ENCODE measurements at regions not wholly inside any gene's neighbourhood (a gene's known extent, or its start where the extent isn't known, plus 50 kb on each side); places are given as distances from the start of the nearest gene placed in this dataset.
A peak's percentile ranks its signal among the peaks of the same experiment; 100 is the strongest.
"Not testable (repeated sequence)": the region's sequence is repeated elsewhere in the genome, so short reads cannot be mapped to it uniquely, and the experiment has no call there.

- no peak for TF ChIP-seq CTCF (conservative IDR thresholded peaks at IDR 0.05; ENCODE audit: control insufficient read depth, insufficient read depth, low read depth, low read length)
- H3K4me3 ChIP-seq (ENCODE audit: control insufficient read depth, low read depth, low read length) = no peak overlapping the region
- peak; percentile 10 for DNase-seq (ENCODE audit: low read depth)
These were observed 143.0 kb upstream of the ZNF608 start for GRCh38 chr5:124889486-124889825.

GRCh38 chr5:124889850-124890249, 143.4 kb upstream of the ZNF608 start:
- TF ChIP-seq CTCF (conservative IDR thresholded peaks at IDR 0.05; ENCODE audit: control insufficient read depth, insufficient read depth, low read depth, low read length) = no peak
- H3K4me3 ChIP-seq (ENCODE audit: control insufficient read depth, low read depth, low read length) = no peak overlapping the region
- DNase-seq (ENCODE audit: low read depth) = no peak

- DNase-seq (ENCODE audit: low read depth); H3K4me3 ChIP-seq (ENCODE audit: control insufficient read depth, low read depth, low read length): not testable (repeated sequence)
These were observed 144.0 kb upstream of the ZNF608 start for GRCh38 chr5:124890442-124890841.

GRCh38 chr5:124891179-124891578, 144.7 kb upstream of the ZNF608 start:
- DNase-seq (ENCODE audit: low read depth) = no peak
- no peak for TF ChIP-seq CTCF (conservative IDR thresholded peaks at IDR 0.05; ENCODE audit: control insufficient read depth, insufficient read depth, low read depth, low read length)
- no peak overlapping the region for H3K4me3 ChIP-seq (ENCODE audit: control insufficient read depth, low read depth, low read length)

- DNase-seq (ENCODE audit: low read depth) = no peak
- H3K4me3 ChIP-seq (ENCODE audit: control insufficient read depth, low read depth, low read length) = no peak overlapping the region
- no peak for TF ChIP-seq CTCF (conservative IDR thresholded peaks at IDR 0.05; ENCODE audit: control insufficient read depth, insufficient read depth, low read depth, low read length)
These were observed 145.9 kb upstream of the ZNF608 start for GRCh38 chr5:124892185-124892848.

GRCh38 chr5:124894541-124894940, 148.1 kb upstream of the ZNF608 start:
- TF ChIP-seq CTCF (conservative IDR thresholded peaks at IDR 0.05; ENCODE audit: control insufficient read depth, insufficient read depth, low read depth, low read length) = no peak
- no peak for DNase-seq (ENCODE audit: low read depth)
- no peak overlapping the region for H3K4me3 ChIP-seq (ENCODE audit: control insufficient read depth, low read depth, low read length)

- no peak overlapping the region for H3K4me3 ChIP-seq (ENCODE audit: control insufficient read depth, low read depth, low read length)
- no peak for DNase-seq (ENCODE audit: low read depth)
- TF ChIP-seq CTCF (conservative IDR thresholded peaks at IDR 0.05; ENCODE audit: control insufficient read depth, insufficient read depth, low read depth, low read length) = no peak
These were observed 148.8 kb upstream of the ZNF608 start for GRCh38 chr5:124895236-124895635.

Data from fibroblast of mammary gland (primary cell).